DND-41 (cell line): ENCODE measurements at regions not wholly inside any gene's neighbourhood (a gene's known extent, or its start where the extent isn't known, plus 50 kb on each side); places are given as distances from the start of the nearest gene placed in this dataset.

ENCODE experiments used
- EZH2 ChIP-seq: IDR thresholded peaks from 3 replicates; pipeline ENCODE4 v1.6.1; 2012; ENCODE audit warnings: borderline replicate concordance, low read depth, mild to moderate bottlenecking, moderate library complexity, low read length, inconsistent platforms; ENCODE audit not compliant: severe bottlenecking
- TF ChIP-seq, protein P1 (sequence below): IDR thresholded peaks from 2 replicates; pipeline ENCODE4 v1.5.1; 2012; ENCODE audit warnings: borderline replicate concordance, low read length, moderate library complexity, mild to moderate bottlenecking; ENCODE audit not compliant: poor library complexity, severe bottlenecking; ENCODE audit errors: extremely low read depth

DNA sequence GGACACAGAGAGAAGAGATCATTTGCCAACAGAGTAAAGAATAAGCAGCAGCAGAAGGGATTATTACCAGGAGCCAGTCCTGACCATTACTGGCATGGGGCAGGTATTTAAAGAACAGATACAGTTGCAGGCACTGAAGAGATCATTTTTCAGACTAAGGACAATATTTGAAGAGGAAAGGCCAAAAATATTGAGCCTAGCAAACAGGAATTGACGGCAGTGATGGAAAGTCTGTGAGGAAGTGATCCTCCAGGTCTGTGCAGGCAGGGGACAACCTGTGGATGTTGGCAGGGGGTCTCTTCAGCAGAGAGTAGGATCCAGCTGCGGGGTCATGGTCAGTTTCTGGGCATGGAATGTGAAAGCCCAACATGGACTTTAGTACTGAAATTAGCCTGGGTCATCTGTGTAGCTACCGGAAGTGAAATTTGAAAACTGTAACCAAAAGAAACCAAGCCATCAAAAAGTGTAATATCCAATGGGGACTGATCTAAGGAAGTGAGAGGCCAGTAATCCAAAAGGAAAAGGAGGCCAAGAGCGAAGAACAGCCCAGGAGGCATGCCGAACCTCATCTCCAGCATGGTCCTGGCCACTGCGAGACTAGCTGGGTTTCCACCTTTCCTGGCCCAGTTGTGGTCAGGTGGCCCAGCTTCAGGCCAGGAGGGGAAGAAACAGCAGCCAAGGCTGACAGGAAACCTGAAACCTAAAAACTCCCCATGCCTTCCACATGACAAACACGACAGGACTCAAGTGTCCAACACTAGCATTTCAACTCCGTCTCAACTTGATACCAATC is 115.1 kb upstream of the TNFAIP3 start:
- TF ChIP-seq, protein P1, sequence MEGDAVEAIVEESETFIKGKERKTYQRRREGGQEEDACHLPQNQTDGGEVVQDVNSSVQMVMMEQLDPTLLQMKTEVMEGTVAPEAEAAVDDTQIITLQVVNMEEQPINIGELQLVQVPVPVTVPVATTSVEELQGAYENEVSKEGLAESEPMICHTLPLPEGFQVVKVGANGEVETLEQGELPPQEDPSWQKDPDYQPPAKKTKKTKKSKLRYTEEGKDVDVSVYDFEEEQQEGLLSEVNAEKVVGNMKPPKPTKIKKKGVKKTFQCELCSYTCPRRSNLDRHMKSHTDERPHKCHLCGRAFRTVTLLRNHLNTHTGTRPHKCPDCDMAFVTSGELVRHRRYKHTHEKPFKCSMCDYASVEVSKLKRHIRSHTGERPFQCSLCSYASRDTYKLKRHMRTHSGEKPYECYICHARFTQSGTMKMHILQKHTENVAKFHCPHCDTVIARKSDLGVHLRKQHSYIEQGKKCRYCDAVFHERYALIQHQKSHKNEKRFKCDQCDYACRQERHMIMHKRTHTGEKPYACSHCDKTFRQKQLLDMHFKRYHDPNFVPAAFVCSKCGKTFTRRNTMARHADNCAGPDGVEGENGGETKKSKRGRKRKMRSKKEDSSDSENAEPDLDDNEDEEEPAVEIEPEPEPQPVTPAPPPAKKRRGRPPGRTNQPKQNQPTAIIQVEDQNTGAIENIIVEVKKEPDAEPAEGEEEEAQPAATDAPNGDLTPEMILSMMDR, result no peak
- TF ChIP-seq EZH2, result no peak
